SK-N-MC (cell line): ENCODE measurements at regions not wholly inside any gene's neighbourhood (a gene's known extent, or its start where the extent isn't known, plus 50 kb on each side); places are given as distances from the start of the nearest gene placed in this dataset.

Experiments used
- DNase-seq: peaks from one replicate; pipeline ENCODE4 v3.0.0-alpha.2; 2011; ENCODE audit warnings: low read depth, low spot score
- H3K27ac ChIP-seq: fragments of 200-600 bp; sonication (generic); 2 replicates; pipeline ENCODE4 v1.5.1; 2016; ENCODE audit warnings: mixed run types
- H3K36me3 ChIP-seq: fragments of 200-600 bp; sonication (generic); 2 replicates; pipeline ENCODE4 v1.6.1; 2017; ENCODE audit warnings: antibody characterized with exemption, low read length, mixed read lengths; ENCODE audit not compliant: insufficient read depth
- H3K4me3 ChIP-seq: fragments of 200-600 bp; sonication (generic); 2 replicates; pipeline ENCODE4 v1.5.1; 2016
- H3K9ac ChIP-seq: fragments of 200-600 bp; sonication (generic); 2 replicates; pipeline ENCODE4 v1.8.0; 2017; ENCODE audit warnings: mixed run types, mixed read lengths; ENCODE audit not compliant: insufficient read length
- H3K9me3 ChIP-seq: fragments of 200-600 bp; sonication (generic); 2 replicates; pipeline ENCODE4 v1.6.1; 2017; ENCODE audit warnings: low read depth, mild to moderate bottlenecking, antibody characterized with exemption, low read length, moderate library complexity, mixed read lengths
- EZH2 ChIP-seq: fragments of 200-600 bp; sonication (generic); IDR thresholded peaks from one replicate; pipeline ENCODE4 v1.6.1; 2017; ENCODE audit warnings: antibody characterized with exemption
- FOXP2 ChIP-seq: optimal IDR thresholded peaks from 2 replicates; pipeline ENCODE3; 2011; ENCODE audit warnings: mild to moderate bottlenecking, moderate library complexity; ENCODE audit not compliant: insufficient read depth; ENCODE audit errors: extremely low read length, control extremely low read depth
- POLR2AphosphoS5 ChIP-seq: IDR thresholded peaks from 2 replicates; pipeline ENCODE4 v1.6.1; 2012; ENCODE audit warnings: mild to moderate bottlenecking, low read depth, low read length, borderline replicate concordance

- peak; percentile 79 for DNase-seq
Measured at GRCh38 chr13:30132623-30133553, 174.5 kb downstream of the KATNAL1 start.

GRCh38 chr13:30129411-30129810 is 177.9 kb downstream of the KATNAL1 start:
- TF ChIP-seq FOXP2 (no peak), EZH2 (no peak), POLR2AphosphoS5 (no peak)

More at GRCh38 chr13:30132623-30133553, 174.5 kb downstream of the KATNAL1 start:
- Histone ChIP-seq H3K9me3 (no peaks in the 10 kb centered on the region), H3K36me3 (no peaks in the 10 kb centered on the region), H3K9ac (peak overlapping the region; percentile 19), H3K4me3 (no peak overlapping the region), H3K27ac (no peak overlapping the region)
- peak; percentile 58; the same call in 1 of the 2 replicates for TF ChIP-seq POLR2AphosphoS5
- TF ChIP-seq EZH2 = no peak

GRCh38 chr13:30128591-30128990 is 178.8 kb downstream of the KATNAL1 start:
- Histone ChIP-seq H3K9me3 (no peaks in the 10 kb centered on the region), H3K9ac (no peak overlapping the region), H3K27ac (no peak overlapping the region), H3K4me3 (no peak overlapping the region), H3K36me3 (no peaks in the 10 kb centered on the region)
- DNase-seq = no peak
- no peak for TF ChIP-seq FOXP2

More at GRCh38 chr13:30129411-30129810, 177.9 kb downstream of the KATNAL1 start:
- H3K4me3 ChIP-seq = no peak overlapping the region
- no peak overlapping the region for H3K9ac ChIP-seq
- H3K27ac ChIP-seq = no peak overlapping the region
- no peak for DNase-seq
- no peaks in the 10 kb centered on the region for H3K9me3 ChIP-seq
- no peaks in the 10 kb centered on the region for H3K36me3 ChIP-seq

- H3K9ac ChIP-seq = no peak overlapping the region
- DNase-seq = no peak
- H3K4me3 ChIP-seq = no peak overlapping the region
- H3K36me3 ChIP-seq = no peaks in the 10 kb centered on the region
- H3K9me3 ChIP-seq = no peaks in the 10 kb centered on the region
- TF ChIP-seq POLR2AphosphoS5 = no peak
- no peak for TF ChIP-seq FOXP2
- no peak for TF ChIP-seq EZH2
- H3K27ac ChIP-seq = no peak overlapping the region
Measured at GRCh38 chr13:30128095-30128494, 179.3 kb downstream of the KATNAL1 start.

GRCh38 chr13:30126903-30127428 is 180.4 kb downstream of the KATNAL1 start:
- Histone ChIP-seq H3K27ac (peak overlapping the region; percentile 6; the same call in 1 of the 2 replicates), H3K9me3 (no peaks in the 10 kb centered on the region), H3K4me3 (no peak overlapping the region), H3K9ac (no peak overlapping the region), H3K36me3 (no peaks in the 10 kb centered on the region)
- no peak for DNase-seq
- TF ChIP-seq EZH2 (no peak), POLR2AphosphoS5 (no peak), FOXP2 (no peak)

- Histone ChIP-seq H3K9ac (no peak overlapping the region), H3K4me3 (no peak overlapping the region), H3K27ac (no peak overlapping the region), H3K36me3 (no peaks in the 10 kb centered on the region), H3K9me3 (no peaks in the 10 kb centered on the region)
- no peak for TF ChIP-seq POLR2AphosphoS5
- no peak for DNase-seq
Measured at GRCh38 chr13:30125422-30126073, 181.8 kb downstream of the KATNAL1 start.

GRCh38 chr13:30124131-30124768 is 183.1 kb downstream of the KATNAL1 start:
- Histone ChIP-seq H3K9me3 (no peaks in the 10 kb centered on the region), H3K4me3 (no peak overlapping the region), H3K9ac (no peak overlapping the region), H3K36me3 (no peaks in the 10 kb centered on the region), H3K27ac (no peak overlapping the region)
- TF ChIP-seq FOXP2 = no peak
- no peak for TF ChIP-seq POLR2AphosphoS5
- no peak for TF ChIP-seq EZH2
- DNase-seq = no peak

- no peaks in the 10 kb centered on the region for H3K9me3 ChIP-seq
- no peak overlapping the region for H3K4me3 ChIP-seq
- no peak overlapping the region for H3K9ac ChIP-seq
- H3K27ac ChIP-seq = no peak overlapping the region
- H3K36me3 ChIP-seq = no peaks in the 10 kb centered on the region
- DNase-seq = no peak
- TF ChIP-seq FOXP2 = no peak
- TF ChIP-seq EZH2 = no peak
- no peak for TF ChIP-seq POLR2AphosphoS5
Measured at GRCh38 chr13:30123575-30123974, 183.8 kb downstream of the KATNAL1 start.
